B cell (primary cell): ENCODE measurements at regions not wholly inside any gene's neighbourhood (a gene's known extent, or its start where the extent isn't known, plus 50 kb on each side); places are given as distances from the start of the nearest gene placed in this dataset.

Source experiments
- EZH2 ChIP-seq: IDR thresholded peaks from 2 replicates; pipeline ENCODE4 v1.6.1; 2012; ENCODE audit warnings: borderline replicate concordance, low read depth, mild to moderate bottlenecking, moderate library complexity, low read length; ENCODE audit not compliant: insufficient read depth, poor library complexity, severe bottlenecking
- TF ChIP-seq, protein P1 (sequence below): fragments of 200-600 bp; IDR thresholded peaks from one replicate; pipeline ENCODE4 v1.8.0; 2022; ENCODE audit warnings: antibody characterized with exemption, mild to moderate bottlenecking

DNA sequence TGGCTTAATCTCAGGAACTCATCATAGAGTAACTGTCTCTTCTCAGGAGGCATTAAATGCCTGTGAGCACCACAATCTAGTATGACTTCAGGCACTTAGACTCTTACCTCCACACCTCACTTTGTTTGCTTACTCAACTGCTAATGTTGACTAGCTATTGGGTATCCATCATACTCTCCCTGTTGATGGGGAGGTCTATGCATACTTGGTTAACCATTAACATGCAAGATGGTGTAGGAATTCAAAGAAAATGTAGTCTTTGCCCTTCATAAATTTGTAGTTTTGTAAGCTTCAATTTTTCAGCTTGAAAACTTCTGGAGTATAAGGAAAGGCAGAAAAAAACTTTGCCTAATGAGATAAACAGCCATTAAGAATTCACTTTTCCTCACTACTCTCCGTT lies 501.0 kb upstream of the MARCKS start:
- no peak for TF ChIP-seq EZH2
- TF ChIP-seq, protein P1, sequence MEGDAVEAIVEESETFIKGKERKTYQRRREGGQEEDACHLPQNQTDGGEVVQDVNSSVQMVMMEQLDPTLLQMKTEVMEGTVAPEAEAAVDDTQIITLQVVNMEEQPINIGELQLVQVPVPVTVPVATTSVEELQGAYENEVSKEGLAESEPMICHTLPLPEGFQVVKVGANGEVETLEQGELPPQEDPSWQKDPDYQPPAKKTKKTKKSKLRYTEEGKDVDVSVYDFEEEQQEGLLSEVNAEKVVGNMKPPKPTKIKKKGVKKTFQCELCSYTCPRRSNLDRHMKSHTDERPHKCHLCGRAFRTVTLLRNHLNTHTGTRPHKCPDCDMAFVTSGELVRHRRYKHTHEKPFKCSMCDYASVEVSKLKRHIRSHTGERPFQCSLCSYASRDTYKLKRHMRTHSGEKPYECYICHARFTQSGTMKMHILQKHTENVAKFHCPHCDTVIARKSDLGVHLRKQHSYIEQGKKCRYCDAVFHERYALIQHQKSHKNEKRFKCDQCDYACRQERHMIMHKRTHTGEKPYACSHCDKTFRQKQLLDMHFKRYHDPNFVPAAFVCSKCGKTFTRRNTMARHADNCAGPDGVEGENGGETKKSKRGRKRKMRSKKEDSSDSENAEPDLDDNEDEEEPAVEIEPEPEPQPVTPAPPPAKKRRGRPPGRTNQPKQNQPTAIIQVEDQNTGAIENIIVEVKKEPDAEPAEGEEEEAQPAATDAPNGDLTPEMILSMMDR, result no peak
